GM12872 (cell line): ENCODE measurements at regions not wholly inside any gene's neighbourhood (a gene's known extent, or its start where the extent isn't known, plus 50 kb on each side); places are given as distances from the start of the nearest gene placed in this dataset.

Experiments used
- CTCF ChIP-seq: IDR thresholded peaks from 3 replicates; pipeline ENCODE4 v1.5.1; 2011; ENCODE audit warnings: low read depth, mild to moderate bottlenecking, low read length, moderate library complexity; ENCODE audit not compliant: insufficient read depth

- TF ChIP-seq CTCF, result no peak
Observed at GRCh38 chr9:87128844-87129493, 181.7 kb upstream of the GAS1 start.

GRCh38 chr9:87135074-87135473 lies 187.8 kb upstream of the GAS1 start:
- no peak for TF ChIP-seq CTCF

- TF ChIP-seq CTCF, result no peak
Observed at GRCh38 chr9:87137718-87138117, 190.4 kb upstream of the GAS1 start.

DNA sequence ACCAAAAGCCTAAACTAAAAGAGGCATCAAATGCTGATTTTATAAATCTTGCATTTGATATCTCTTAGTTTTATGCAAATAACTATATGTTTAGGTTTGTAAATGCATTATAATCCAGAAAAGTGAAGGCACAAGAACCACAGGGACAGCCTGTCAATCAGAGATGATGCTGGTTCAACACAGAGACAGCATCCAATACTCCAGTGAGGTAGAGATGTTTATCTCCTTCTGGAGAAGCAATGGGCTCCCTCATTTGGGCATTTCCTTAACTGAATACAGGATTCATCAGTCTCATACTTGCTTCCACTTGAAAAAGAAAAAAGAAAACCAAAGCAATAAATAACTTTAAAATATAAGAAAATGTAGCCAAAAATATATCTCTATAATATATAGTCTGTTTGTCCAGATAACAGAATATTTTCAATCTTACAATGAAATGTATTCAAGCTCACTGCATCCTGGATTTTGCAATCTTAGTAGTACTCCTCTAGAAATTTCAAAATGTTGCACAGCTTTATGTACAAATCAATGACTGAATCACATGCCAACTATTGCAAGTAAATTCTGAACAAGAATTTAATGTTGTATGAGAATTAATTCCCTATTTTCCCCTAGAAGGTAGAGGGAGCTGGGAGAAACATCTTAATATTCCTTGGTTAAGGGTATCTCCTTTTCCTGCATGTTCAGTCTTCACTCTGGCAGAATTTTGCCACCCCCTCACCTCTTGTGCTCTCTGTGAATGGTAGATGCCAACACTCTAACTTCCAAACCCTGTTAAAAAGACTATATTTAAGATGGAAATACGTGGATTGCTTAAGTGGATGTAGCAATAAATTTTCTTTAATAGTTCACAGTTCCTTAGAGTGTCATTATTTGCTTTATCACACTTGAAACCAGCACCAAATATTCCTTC lies 191.1 kb upstream of the GAS1 start:
- no peak for TF ChIP-seq CTCF

GRCh38 chr9:87139099-87139730 lies 191.9 kb upstream of the GAS1 start:
- no peak for TF ChIP-seq CTCF

GRCh38 chr9:87140142-87140541 lies 192.8 kb upstream of the GAS1 start:
- no peak for TF ChIP-seq CTCF

DNA sequence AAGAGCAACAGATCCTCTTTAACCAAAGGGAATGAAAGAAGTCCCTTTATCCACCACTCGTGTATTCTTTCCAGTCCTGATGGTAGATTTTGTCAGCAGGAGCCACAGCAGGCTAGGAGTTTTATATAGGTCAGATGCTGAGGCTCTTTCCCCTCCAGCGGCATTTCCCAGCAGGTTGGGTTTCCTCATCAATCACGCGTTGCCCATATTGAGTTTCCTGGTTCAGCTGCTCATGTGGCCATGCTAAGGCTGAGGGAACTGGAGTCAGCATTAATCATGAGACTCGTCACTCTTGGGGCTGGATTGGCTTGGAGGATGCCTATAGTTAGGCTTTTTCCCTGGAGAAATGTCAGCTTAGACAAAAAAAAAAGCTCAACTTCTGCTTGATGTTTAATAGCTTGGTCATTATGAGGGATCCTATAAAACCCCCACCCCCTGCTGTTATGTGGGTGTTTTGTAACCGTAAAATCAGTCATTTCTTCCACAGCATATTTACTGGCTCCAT lies 193.4 kb upstream of the GAS1 start:
- TF ChIP-seq CTCF, result no peak
